ENCODE measurements at regions not wholly inside any gene's neighbourhood (a gene's known extent, or its start where the extent isn't known, plus 50 kb on each side); places are given as distances from the start of the nearest gene placed in this dataset.

DNA sequence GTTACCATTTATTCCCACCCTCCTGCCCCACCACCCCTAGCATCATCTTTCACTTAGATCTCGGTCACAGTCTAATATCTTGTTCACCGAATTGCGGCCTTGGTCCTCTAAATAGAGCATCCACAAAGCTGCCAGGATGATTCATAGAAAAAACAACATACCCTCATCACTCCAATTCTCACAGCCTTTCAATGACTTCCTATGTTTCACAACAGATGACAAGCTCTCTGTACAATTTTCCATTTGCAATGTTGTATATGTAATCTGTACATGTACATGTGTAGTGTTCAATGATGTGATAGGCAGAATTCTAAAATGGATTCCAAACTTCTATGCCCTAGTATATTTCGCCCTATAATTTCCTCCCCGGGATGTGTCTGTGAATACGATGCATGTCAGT lies 675.6 kb upstream of the CELF4 start:
- Histone ChIP-seq H3K9me3 (ENCODE audit: control insufficient read depth in 4 of 4, low read length in 3 of 4) (no peaks in the 10 kb centered on the region), H3K27ac (ENCODE audit: low read depth in 1 of 2, low read length in 2 of 2) (no peak overlapping the region), H3K4me1 (ENCODE audit: control insufficient read depth in 4 of 4, insufficient read depth in 4 of 4, low read length in 3 of 4) (no peaks in the 10 kb centered on the region), H3K4me3 (ENCODE audit: low read depth in 1 of 3, low read length in 3 of 3) (no peak overlapping the region), H3K27me3 (ENCODE audit: control insufficient read depth in 4 of 4, insufficient read depth in 4 of 4, low read length in 3 of 4) (no peaks in the 10 kb centered on the region), H3K9ac (ENCODE audit: low read depth in 1 of 2, low read length in 2 of 2) (no peak overlapping the region), H3K36me3 (ENCODE audit: control insufficient read depth in 4 of 4, insufficient read depth in 3 of 4, low read depth in 1 of 4, low read length in 3 of 4) (no peaks in the 10 kb centered on the region)
- 88% methylated on average over 6 of the region's 6 CpGs for WGBS
- no peak for TF ChIP-seq HNF4G (IDR thresholded peaks at IDR 0.05)
- TF ChIP-seq GABPA (IDR thresholded peaks at IDR 0.05 in 1 of 2, conservative IDR thresholded peaks at IDR 0.05 in 1 of 2), result no peak
- no peak for TF ChIP-seq SP1 (IDR thresholded peaks at IDR 0.05)
- no peak for TF ChIP-seq FOXA1 (IDR thresholded peaks at IDR 0.05)
- no peak for TF ChIP-seq REST (IDR thresholded peaks at IDR 0.05)
- TF ChIP-seq FOXA2 (IDR thresholded peaks at IDR 0.05), result no peak
- TF ChIP-seq, protein P1, sequence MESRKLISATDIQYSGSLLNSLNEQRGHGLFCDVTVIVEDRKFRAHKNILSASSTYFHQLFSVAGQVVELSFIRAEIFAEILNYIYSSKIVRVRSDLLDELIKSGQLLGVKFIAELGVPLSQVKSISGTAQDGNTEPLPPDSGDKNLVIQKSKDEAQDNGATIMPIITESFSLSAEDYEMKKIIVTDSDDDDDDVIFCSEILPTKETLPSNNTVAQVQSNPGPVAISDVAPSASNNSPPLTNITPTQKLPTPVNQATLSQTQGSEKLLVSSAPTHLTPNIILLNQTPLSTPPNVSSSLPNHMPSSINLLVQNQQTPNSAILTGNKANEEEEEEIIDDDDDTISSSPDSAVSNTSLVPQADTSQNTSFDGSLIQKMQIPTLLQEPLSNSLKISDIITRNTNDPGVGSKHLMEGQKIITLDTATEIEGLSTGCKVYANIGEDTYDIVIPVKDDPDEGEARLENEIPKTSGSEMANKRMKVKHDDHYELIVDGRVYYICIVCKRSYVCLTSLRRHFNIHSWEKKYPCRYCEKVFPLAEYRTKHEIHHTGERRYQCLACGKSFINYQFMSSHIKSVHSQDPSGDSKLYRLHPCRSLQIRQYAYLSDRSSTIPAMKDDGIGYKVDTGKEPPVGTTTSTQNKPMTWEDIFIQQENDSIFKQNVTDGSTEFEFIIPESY (IDR thresholded peaks at IDR 0.05), result no peak
- TF ChIP-seq HNF4A (conservative IDR thresholded peaks at IDR 0.05), result no peak
- TF ChIP-seq TAF1 (conservative IDR thresholded peaks at IDR 0.05), result no peak
- no peak for TF ChIP-seq RXRA (IDR thresholded peaks at IDR 0.05)
- no peak for TF ChIP-seq CTCF (IDR thresholded peaks at IDR 0.05; ENCODE audit: low read depth, low read length, missing input control)
- TF ChIP-seq, protein P2, sequence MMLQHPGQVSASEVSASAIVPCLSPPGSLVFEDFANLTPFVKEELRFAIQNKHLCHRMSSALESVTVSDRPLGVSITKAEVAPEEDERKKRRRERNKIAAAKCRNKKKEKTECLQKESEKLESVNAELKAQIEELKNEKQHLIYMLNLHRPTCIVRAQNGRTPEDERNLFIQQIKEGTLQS (IDR thresholded peaks at IDR 0.05), result no peak
- DNase-seq (ENCODE audit: low spot score), result no peak

GRCh38 chr18:38239606-38240005 lies 674.0 kb upstream of the CELF4 start:
- H3K9ac ChIP-seq (ENCODE audit: low read depth in 1 of 2, low read length in 2 of 2), result no peak overlapping the region
- no peak for DNase-seq (ENCODE audit: low spot score)
- no peaks in the 10 kb centered on the region for H3K27me3 ChIP-seq (ENCODE audit: control insufficient read depth in 4 of 4, insufficient read depth in 4 of 4, low read length in 3 of 4)
- no peak overlapping the region for H3K4me3 ChIP-seq (ENCODE audit: low read depth in 1 of 3, low read length in 3 of 3)
- no peaks in the 10 kb centered on the region for H3K4me1 ChIP-seq (ENCODE audit: control insufficient read depth in 4 of 4, insufficient read depth in 4 of 4, low read length in 3 of 4)
- no peak for TF ChIP-seq GABPA (IDR thresholded peaks at IDR 0.05 in 1 of 2, conservative IDR thresholded peaks at IDR 0.05 in 1 of 2)
- no peak for TF ChIP-seq FOXA1 (IDR thresholded peaks at IDR 0.05)
- no peak for TF ChIP-seq HNF4G (IDR thresholded peaks at IDR 0.05)
- TF ChIP-seq, protein P2 (IDR thresholded peaks at IDR 0.05), result no peak
- no peak for TF ChIP-seq RAD21 (IDR thresholded peaks at IDR 0.05)
- no peak for TF ChIP-seq REST (IDR thresholded peaks at IDR 0.05)
- TF ChIP-seq CTCF (IDR thresholded peaks at IDR 0.05; ENCODE audit: low read depth, low read length, missing input control), result no peak
- 49% methylated on average over 5 of the region's 5 CpGs for WGBS
- H3K36me3 ChIP-seq (ENCODE audit: control insufficient read depth in 4 of 4, insufficient read depth in 3 of 4, low read depth in 1 of 4, low read length in 3 of 4), result no peaks in the 10 kb centered on the region
- no peak overlapping the region for H3K27ac ChIP-seq (ENCODE audit: low read depth in 1 of 2, low read length in 2 of 2)
- no peaks in the 10 kb centered on the region for H3K9me3 ChIP-seq (ENCODE audit: control insufficient read depth in 4 of 4, low read length in 3 of 4)

Data from liver (tissue), 8 donors.